OCI-LY7 (cell line): ENCODE measurements at regions not wholly inside any gene's neighbourhood (a gene's known extent, or its start where the extent isn't known, plus 50 kb on each side); places are given as distances from the start of the nearest gene placed in this dataset.

Experiments used
- EZH2phosphoT487 ChIP-seq: fragments of 200-600 bp; sonication (generic); IDR thresholded peaks from 2 replicates; pipeline ENCODE4 v1.6.1; 2018; ENCODE audit warnings: low read depth, borderline replicate concordance, mild to moderate bottlenecking, mixed run types, antibody characterized with exemption, low read length, moderate library complexity, mixed read lengths
- TF ChIP-seq, protein P1 (sequence below): fragments of 200-600 bp; sonication (generic); conservative IDR thresholded peaks from 2 replicates; pipeline ENCODE4 v1.5.1; 2014; ENCODE audit warnings: mild to moderate bottlenecking, antibody characterized with exemption, low read length, moderate library complexity, mixed read lengths

DNA sequence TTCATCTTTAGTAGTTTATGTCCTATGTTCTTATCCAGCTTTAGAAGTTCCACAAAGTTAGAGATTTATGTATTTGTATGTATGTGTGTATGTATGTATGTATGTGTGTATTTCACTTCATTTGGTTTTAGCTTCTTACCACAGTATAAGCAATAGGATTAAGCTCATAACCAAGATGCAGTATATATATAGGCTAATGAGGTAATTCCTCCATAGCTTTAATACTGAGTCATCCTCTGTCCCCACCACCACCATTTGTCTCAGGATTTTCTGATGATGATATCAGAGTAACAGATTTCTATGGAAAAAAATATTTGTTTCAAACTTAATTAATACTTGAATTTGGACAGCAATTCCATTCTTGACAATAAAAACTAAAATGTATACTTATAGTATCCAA, 159.2 kb downstream of the SOX11 start:
- TF ChIP-seq EZH2phosphoT487: no peak
- TF ChIP-seq, protein P1, sequence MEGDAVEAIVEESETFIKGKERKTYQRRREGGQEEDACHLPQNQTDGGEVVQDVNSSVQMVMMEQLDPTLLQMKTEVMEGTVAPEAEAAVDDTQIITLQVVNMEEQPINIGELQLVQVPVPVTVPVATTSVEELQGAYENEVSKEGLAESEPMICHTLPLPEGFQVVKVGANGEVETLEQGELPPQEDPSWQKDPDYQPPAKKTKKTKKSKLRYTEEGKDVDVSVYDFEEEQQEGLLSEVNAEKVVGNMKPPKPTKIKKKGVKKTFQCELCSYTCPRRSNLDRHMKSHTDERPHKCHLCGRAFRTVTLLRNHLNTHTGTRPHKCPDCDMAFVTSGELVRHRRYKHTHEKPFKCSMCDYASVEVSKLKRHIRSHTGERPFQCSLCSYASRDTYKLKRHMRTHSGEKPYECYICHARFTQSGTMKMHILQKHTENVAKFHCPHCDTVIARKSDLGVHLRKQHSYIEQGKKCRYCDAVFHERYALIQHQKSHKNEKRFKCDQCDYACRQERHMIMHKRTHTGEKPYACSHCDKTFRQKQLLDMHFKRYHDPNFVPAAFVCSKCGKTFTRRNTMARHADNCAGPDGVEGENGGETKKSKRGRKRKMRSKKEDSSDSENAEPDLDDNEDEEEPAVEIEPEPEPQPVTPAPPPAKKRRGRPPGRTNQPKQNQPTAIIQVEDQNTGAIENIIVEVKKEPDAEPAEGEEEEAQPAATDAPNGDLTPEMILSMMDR: no peak
